Left colon (tissue), 2 donors: ENCODE measurements at regions not wholly inside any gene's neighbourhood (a gene's known extent, or its start where the extent isn't known, plus 50 kb on each side); places are given as distances from the start of the nearest gene placed in this dataset.
"Not testable (repeated sequence)": the region's sequence is repeated elsewhere in the genome, so short reads cannot be mapped to it uniquely, and the experiment has no call there.

Source experiments
- ATAC-seq: fragments of 200-7000 bp; cut with Tn5 transposase; one replicate; pipeline ENCODE4 v1.9.1; 2020; ENCODE audit warnings: mild to moderate bottlenecking, moderate library complexity
- DNase-seq, 2 donors: peaks; one replicate each; pipeline ENCODE4 v3.0.0-alpha.2; 2020
- intact Hi-C, 2 donors: fragments of 100-400 bp; cut with DNase I in 1 of 2; cut with micrococcal nuclease in 1 of 2; formaldehyde crosslinking; loops; one replicate each; pipeline versions ENCODE4 v1.11.2 to v1.14.0; 2022; cut with DNase I, micrococcal nuclease
- donor health status: DM: no; HTN: no; CAD: no.
- donor health status: DM: yes; HTN: yes; CAD: no.

DNA sequence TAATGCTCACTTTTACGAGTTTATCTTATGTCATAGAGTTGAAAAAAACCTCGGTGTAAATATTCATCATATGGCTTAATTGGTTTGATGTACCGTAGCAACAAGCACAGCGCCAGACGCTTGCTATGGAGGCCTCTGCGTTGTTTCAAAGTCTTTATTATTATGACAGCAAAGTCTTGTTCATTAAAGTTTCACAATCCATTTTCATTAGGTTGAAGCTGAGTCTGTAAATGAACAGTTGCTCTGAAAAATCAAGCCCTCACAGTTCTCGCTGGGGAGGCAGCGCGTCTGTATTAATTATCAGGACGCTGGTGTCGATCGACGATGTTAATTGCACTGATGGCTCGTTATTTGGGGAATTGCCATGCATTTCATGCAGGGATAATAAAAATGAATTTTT is 185.6 kb downstream of the INSC start:
- no peak for ATAC-seq

GRCh38 chr11:15307619-15308024 is 192.9 kb downstream of the INSC start:
- intact Hi-C loops, result no loop called here
- no peak for DNase-seq
- ATAC-seq, result no peak

More for the DNA sequence above, 185.6 kb downstream of the INSC start:
- DNase-seq, result no peak
- intact Hi-C loops, result no loop called here

- ATAC-seq (no peak), DNase-seq (no peak)
- intact Hi-C loops, result no loop called here
Observed at GRCh38 chr11:15308840-15309239, 194.1 kb downstream of the INSC start.

- intact Hi-C loops, result no loop called here
- ATAC-seq (no peak), DNase-seq (no peak)
Observed at GRCh38 chr11:15309296-15309695, 194.6 kb downstream of the INSC start.

DNA sequence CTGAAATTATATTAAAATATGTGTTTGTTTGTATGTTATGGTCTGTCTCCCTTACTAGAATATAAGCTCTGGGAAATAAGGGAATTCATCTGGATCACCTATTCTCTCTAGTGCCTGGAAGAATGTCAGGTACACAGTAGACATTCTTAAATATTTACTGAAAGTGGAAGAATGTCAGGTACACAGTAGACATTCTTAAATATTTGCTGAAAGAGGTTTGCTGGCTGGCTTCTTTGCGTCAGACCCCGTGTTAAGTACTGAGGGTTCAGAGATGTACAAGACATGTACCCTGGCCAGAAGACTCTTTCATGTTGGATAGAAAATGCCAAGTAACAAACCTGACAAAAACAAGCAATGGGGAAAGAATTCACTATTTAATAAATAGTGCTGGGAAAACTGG is 199.1 kb downstream of the INSC start:
- intact Hi-C loops, result no loop called here
- DNase-seq (no peak), ATAC-seq (no peak)

DNA sequence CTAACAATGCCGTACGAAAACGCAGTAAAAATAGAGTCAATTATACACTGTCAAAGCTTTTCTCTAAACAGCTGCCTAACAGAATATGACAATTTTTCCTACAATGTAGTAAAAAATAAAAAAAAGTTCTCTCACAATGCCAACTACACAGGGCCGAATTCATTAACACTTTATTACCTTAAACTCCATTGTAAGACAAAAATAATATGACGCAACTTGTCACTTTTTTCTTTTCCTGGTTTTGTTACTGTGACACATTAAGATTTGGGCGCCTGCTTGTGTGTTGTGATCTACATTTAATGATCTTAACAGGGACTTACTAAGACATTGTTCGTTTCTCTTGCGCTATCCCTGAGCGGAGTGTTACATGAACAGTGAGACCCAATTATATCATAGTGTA is 204.1 kb downstream of the INSC start:
- no peak for ATAC-seq
- intact Hi-C loops, result no loop called here
- DNase-seq, result no peak

DNA sequence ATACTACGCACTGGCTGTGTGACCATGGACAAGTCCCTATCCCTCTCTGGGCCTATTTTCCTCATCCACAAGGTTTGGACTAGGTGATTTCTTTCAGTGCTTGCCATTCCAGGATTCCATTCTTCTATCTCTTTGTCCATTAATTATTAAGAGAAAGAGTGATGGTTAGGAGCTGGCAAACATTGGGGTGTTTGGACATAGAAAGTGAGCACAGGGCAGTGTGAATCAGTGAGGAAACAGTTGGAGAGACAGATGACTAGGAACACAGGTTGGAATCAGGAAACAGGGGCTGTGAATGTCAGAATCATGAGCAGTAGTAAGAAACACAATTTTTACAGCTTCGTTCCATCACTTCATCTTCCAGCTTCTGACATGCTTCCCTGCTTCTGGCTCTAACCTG is 211.8 kb downstream of the INSC start:
- intact Hi-C loops, result loop anchor here in 1 of 2 donors (10.0 kb wide), 1 partner anchor 1288 kb away; no protein-coding TSS in a partner anchor
- DNase-seq, result no peak
- no peak for ATAC-seq

- intact Hi-C loops, result loop anchor here in 1 of 2 donors (10.0 kb wide), 1 partner anchor 1287 kb away; no protein-coding TSS in a partner anchor
- DNase-seq, result peak; percentile 30 to 62
- ATAC-seq, result peak; percentile 86
Observed at GRCh38 chr11:15327786-15328231, 213.1 kb downstream of the INSC start.

GRCh38 chr11:15333407-15333806 is 218.7 kb downstream of the INSC start:
- DNase-seq (no peak), ATAC-seq (no peak)
- intact Hi-C loops, result no loop called here

DNA sequence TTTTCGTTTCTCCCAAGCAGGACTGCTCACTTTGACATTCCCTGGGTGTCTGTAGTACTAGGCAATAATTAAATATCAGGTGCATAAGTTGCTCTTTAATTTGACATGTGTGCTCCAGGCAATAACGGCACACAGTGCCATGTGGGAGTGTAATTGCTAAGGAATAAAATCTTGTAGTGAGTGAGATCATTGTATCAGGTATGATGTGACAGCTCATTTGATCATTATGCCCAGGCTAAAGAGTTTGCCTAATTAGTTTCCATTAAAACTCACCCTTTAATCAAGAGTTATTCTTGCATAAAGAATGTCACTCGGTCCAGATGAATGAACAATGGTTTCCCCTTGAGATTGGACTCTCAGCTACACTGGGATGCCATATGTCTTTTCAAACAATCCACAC is 220.0 kb downstream of the INSC start:
- intact Hi-C loops, result no loop called here
- no peak for ATAC-seq
- DNase-seq, result no peak

DNA sequence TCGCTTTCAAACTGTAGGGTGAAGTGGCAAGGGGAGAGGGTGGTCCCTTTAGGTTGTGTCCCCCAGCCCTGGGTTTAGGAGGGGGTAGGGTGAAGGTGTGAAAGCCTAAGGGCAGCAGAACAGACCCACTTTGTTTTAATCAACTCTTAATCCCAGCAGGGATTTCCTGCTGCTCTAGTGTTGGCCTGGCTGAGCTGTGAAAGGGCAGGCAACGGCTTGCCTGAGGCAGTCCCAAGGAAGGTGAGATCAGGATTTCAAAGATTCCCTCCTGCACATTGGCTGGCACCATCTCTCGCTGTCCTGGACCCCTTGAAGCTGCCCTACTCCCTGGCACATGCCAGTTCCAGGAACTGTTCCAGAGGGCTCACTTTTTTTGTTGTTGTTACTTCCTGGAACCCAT is 221.3 kb downstream of the INSC start:
- ATAC-seq, result no peak
- intact Hi-C loops, result no loop called here

DNA sequence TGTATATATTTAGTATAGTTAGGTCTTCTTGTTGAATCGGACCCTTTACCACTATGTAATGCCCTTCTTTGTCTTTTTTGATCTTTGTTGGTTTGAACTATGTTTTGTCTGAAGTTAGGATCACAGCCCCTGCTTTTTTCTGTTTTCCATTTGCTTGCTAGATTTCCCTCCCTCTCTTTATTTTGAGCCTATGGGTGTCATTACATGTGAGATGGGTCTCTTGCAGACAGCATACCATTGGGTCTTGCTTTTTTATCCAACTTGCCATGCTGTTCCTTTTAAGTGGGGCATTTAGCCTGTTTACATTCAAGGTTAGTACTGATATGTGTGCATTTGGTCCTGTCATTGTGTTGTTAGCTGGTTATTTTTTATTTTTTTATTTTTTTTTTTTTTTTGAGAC is 224.6 kb downstream of the INSC start:
- intact Hi-C loops, result no loop called here
- DNase-seq, result no peak
- no peak for ATAC-seq

More for the DNA sequence above, 221.3 kb downstream of the INSC start:
- no peak for DNase-seq

GRCh38 chr11:15341587-15341986 is 226.9 kb downstream of the INSC start:
- no peak for DNase-seq
- no peak for ATAC-seq
- intact Hi-C loops, result no loop called here

DNA sequence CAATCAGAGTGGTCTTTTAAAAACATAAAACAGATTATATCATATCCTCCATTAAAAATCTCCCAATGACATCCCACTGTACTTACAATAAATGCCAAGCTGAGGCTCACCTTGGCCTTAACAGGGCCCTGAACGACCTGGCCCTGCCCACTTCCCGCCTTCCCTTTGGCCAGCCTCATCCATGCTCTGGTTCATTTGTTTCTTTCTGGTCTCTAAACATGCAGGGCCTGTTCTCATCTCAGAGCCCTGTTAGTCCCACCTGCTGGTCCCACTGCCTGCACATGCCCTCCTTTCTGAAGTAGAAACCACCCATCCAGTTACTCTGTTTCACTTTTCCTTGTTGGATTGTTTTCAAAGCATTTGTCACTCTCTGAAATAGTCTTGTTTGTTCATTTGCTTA is 227.4 kb downstream of the INSC start:
- ATAC-seq (no peak), DNase-seq (no peak)
- intact Hi-C loops, result no loop called here

DNA sequence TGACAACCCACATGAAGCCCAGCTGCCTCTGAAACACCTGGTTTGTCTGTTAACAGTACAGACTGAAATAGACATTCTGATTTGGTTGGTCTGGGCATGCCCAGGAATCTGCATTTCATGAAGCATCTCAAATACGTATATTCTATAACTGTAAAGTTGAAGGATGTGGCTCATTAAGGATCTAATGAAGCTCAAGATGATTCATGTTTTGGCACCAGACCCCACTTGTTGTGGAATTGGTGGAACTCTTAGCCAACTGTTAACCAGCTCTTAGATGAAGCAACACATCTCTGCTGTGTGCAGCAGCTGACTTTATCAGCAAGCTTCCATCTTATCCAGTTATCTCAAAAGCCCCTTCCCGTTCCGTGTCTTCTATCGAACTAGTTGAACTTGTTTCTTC is 232.2 kb downstream of the INSC start:
- ATAC-seq (no peak), DNase-seq (no peak)
- intact Hi-C loops, result no loop called here

DNA sequence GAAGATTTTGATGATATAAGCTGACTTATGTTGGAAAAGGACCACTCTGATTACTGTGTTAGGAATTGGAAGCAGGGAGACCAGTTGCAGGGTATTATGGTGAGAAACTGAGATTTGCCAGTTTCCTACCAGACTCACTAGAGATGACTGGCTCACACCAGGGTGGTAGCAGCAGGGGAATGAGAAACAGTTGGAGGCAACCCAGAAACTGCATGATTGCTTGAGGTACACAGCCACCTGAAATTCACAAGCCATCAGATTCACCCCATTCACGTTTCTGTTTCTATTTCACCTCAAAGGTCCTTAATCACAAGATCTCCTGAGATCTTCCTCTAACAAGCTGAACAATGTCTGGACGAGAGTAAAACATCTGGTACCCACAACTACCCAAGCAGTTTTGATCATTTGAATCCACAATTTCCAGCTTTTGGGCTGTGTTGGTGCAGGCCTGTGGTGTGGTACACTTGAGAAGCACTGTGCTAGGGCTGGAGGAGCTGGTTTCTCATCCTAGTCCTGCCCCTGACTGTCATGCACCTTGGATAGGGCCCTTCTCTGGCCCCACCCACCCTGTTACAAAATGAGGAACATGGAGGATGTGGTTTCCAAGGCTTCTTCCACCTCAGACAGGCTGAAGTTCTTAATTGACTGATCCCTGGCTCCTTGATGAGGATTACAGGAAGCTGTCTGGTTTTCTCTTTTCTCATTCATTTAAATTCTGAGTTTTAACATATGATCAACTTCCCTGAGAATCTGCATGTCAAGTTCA is 233.4 kb downstream of the INSC start:
- no peak for ATAC-seq

GRCh38 chr11:15349413-15349812 is 234.7 kb downstream of the INSC start:
- intact Hi-C loops, result no loop called here
- no peak for ATAC-seq
- no peak for DNase-seq

More for the DNA sequence above, 233.4 kb downstream of the INSC start:
- DNase-seq, result no peak
- intact Hi-C loops, result no loop called here

DNA sequence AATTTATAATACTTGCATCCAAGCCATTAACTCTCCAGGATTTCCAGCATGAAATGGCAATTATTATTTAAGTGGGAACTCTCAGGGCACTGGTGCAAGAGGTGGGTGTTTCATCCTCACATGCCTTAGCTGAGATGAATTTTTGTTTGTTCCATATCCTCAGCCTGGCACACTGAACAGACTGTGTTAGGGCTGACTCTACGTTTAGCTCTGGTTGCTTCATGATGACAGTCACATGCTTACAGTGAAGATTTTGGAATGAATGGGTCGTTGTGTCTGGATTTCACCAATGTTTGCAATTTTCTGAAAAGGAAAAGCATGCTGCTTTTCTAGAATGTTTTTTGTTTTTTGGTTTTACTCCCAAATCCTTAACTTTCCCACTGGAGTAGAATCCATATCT is 246.6 kb downstream of the INSC start:
- DNase-seq, result no peak
- ATAC-seq, result no peak
- intact Hi-C loops, result no loop called here

DNA sequence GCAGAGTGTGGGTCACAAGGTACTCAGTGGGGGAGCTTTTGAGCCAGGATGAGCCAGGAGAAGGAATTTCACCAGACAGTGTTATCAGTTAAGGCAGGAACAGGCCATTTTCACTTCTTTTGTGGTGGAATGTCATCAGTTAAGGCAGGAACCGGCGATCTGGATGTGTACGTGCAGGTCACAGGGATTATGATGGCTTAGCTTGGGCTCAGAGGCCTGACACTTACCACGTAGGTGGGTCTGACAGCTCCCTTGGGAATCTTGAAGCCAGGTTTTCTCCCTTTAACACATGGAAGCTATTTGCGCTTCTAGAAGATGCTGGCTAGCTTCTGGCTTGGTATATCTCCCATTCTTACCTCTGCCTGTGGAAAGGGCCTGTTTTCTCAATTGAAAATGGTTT is 250.6 kb downstream of the INSC start:
- intact Hi-C loops, DNase-seq, ATAC-seq: not testable (repeated sequence)

DNA sequence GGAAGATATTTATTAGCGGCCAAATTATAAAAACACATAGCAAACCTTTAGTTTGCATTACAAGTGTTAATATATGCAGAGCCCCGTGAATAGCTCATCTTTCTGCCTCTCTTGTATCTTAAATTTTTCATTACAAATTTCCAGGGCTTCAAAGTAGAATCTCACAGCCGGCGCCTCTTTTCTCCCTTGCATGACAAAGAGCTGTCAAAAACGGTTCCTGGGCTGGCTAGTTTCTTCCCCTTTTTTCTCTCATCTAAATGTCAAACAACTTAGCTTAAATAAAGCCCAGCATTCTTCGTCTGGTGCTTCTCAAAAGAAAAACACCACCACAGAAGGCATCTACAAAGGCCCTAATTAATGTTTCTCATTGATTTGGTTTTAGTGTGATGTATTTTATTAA is 253.0 kb downstream of the INSC start:
- intact Hi-C loops, result no loop called here
- DNase-seq (no peak), ATAC-seq (no peak)
